Muscle layer of duodenum (tissue), 2 donors: ENCODE measurements at regions not wholly inside any gene's neighbourhood (a gene's known extent, or its start where the extent isn't known, plus 50 kb on each side); places are given as distances from the start of the nearest gene placed in this dataset.

Experiments used
- H3K27ac ChIP-seq: one replicate; pipeline ENCODE4 v1.7.0; 2013; ENCODE audit warnings: mild to moderate bottlenecking, low read length
- H3K27me3 ChIP-seq: one replicate; pipeline ENCODE4 v1.7.0; 2013; ENCODE audit warnings: low read depth, mild to moderate bottlenecking, control low read depth, low read length
- H3K36me3 ChIP-seq, 2 donors: one replicate each; pipeline ENCODE4 v1.7.0; 2013; ENCODE audit warnings: low read length in 2 of 2, control low read depth in 1 of 2, mild to moderate bottlenecking in 1 of 2; ENCODE audit not compliant: insufficient read depth in 2 of 2, control insufficient read depth in 1 of 2
- H3K4me1 ChIP-seq, 2 donors: one replicate each; pipeline ENCODE4 v1.7.0; 2013; ENCODE audit warnings: low read length in 2 of 2, mild to moderate bottlenecking in 2 of 2, control low read depth in 1 of 2, moderate library complexity in 1 of 2; ENCODE audit not compliant: insufficient read depth in 2 of 2, control insufficient read depth in 1 of 2
- H3K4me3 ChIP-seq, 2 donors: one replicate each; pipeline ENCODE4 v1.7.0; 2013; ENCODE audit warnings: low read length in 2 of 2, low read depth in 1 of 2, mild to moderate bottlenecking in 1 of 2
- H3K9me3 ChIP-seq, 2 donors: one replicate each; pipeline ENCODE4 v1.7.0; 2013; ENCODE audit warnings: low read length in 2 of 2, control low read depth in 1 of 2, mild to moderate bottlenecking in 1 of 2; ENCODE audit not compliant: control insufficient read depth in 1 of 2
- donor health status: healthy.

DNA sequence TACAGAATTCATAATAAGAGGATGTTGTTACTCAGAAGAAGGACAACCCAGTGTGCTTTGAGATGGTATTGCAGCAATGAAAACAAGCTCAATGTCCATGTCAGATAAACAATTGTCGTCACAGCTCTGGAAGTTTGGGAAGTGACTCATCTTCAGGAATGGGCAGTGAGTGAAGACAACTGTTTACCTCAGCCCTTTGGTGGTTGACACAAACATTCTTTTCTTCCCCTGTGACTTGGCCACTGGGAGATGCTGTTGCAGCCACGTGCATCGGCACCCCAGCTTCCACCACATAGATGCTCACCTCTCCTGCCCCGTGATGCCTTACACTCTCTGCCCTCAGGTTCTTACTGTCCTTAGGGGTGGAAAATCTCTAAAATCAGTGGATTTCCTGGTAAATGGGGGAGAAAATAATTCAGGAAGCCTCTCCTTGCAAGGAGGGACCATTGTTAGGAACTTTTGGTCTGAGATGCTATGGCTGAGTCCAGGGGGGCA is 114.1 kb upstream of the GALNT15 start:
- no peak overlapping the region for H3K4me3 ChIP-seq
- H3K27ac ChIP-seq: peak overlapping the region; percentile 60

DNA sequence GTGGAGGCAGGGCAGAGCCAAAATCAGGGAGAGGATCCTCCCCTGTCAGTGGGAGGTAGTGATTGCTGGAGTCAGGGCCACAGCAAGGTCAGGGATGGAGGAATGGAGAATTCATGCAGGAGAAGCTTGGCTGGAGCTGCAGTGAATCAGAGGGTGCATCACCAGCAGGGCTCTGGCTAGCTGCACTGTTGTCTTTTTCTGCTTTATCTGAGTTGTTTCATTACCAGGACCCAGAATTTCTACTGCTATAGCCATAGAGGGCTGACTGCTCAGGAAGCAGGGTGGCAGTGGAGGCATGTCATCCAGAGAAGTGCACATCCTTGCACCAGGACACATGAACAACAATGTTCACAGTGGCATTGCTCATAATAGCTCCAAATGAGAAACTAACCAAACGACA is 113.5 kb upstream of the GALNT15 start:
- Histone ChIP-seq H3K27ac (peak overlapping the region; percentile 60), H3K4me3 (no peak overlapping the region), H3K9me3 (no peaks in the 10 kb centered on the region), H3K27me3 (no peaks in the 10 kb centered on the region), H3K4me1 (peaks cover 3 to 10% of the 10 kb centered on the region in 2 donors), H3K36me3 (no peaks in the 10 kb centered on the region)

More for the DNA sequence above, 114.1 kb upstream of the GALNT15 start:
- Histone ChIP-seq H3K9me3 (no peaks in the 10 kb centered on the region), H3K4me1 (peaks cover 3 to 10% of the 10 kb centered on the region in 2 donors), H3K27me3 (no peaks in the 10 kb centered on the region), H3K36me3 (no peaks in the 10 kb centered on the region)

DNA sequence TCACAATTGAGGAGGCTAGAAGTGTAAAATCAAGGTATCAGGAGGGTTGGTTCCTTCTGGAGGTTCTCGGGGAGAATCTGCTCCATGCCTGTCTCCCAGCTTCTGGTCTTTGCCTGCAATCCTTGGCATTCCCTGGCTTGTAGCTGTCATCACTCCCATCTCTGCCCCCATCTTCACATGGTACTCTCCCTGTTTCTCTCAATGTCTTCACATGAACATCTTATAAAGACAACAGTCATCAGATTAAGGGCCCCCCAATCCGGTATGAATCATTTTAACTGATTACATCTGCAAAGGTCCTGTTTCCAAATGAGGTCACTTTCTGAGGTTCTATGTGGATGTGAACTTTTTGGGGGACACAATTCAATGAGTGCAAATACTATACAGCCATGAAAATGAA is 113.0 kb upstream of the GALNT15 start:
- H3K27ac ChIP-seq: peak overlapping the region; percentile 60

DNA sequence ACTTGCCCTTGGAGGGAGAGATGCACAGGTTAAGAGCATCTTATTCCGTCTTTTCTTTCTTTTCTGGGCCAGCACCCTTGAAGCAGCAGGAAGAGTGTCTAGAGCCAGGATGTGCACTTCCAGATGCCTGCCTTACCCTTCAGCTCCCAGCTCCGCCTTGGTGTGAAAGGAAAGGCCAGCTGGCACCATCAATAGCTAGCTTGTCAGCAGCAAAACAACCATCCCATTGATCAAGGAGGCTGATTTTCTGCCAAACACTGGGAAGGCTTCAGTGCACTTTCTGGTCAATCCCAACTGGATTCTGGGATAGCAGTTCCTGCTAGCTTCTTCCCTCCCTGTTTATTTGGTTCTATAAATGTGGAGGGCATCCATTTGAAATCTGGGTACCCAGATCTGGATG is 110.9 kb upstream of the GALNT15 start:
- Histone ChIP-seq H3K27me3 (no peaks in the 10 kb centered on the region), H3K27ac (no peak overlapping the region), H3K9me3 (no peaks in the 10 kb centered on the region), H3K4me1 (peaks cover 3 to 10% of the 10 kb centered on the region in 2 donors), H3K4me3 (no peak overlapping the region), H3K36me3 (no peaks in the 10 kb centered on the region)

More for the DNA sequence above, 113.0 kb upstream of the GALNT15 start:
- Histone ChIP-seq H3K27me3 (no peaks in the 10 kb centered on the region), H3K9me3 (no peaks in the 10 kb centered on the region), H3K4me3 (no peak overlapping the region), H3K36me3 (no peaks in the 10 kb centered on the region), H3K4me1 (peaks cover 3 to 10% of the 10 kb centered on the region in 2 donors)

DNA sequence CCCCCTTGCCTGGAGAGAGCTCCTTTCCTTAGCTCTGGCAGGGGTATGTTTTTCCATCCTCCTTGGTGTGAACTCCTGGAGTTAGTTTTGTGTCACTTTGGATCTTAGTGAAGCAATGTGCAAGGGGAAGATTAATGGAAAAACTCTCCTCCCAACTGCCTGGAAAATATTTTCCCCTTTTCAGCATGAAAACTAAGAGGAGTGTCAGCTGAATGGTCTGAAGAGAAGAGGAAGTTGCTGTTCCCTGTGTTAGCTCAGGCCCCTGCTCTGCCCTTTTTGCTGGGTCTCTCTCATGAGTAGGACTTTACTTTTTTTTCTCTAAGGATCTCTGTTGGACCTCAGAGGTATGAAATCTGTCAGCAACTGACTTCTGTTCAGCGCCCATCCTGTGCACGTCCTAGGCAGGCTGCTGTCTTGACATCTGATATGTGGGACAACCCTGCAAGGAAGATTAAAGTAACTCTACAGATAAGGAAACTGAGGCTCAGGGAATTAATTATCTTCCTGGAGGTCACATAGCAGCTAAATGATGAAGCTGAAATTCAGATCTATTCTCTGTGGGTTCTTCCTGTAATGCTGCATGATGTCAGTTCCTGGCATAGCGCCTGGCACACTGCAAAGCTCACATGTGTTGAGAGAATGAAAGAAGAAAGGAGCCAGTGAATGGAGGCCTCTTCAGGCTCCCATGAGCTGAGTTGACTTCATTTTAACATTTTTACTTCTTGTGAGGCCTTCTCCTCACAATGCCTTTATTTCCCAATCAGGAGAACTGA is 109.7 kb upstream of the GALNT15 start:
- H3K9me3 ChIP-seq: no peaks in the 10 kb centered on the region
- no peaks in the 10 kb centered on the region for H3K27me3 ChIP-seq
- H3K27ac ChIP-seq: peak overlapping the region; percentile 78
- no peak overlapping the region for H3K4me3 ChIP-seq
- H3K4me1 ChIP-seq: peaks cover 3 to 7% of the 10 kb centered on the region in 2 donors
- H3K36me3 ChIP-seq: no peaks in the 10 kb centered on the region

DNA sequence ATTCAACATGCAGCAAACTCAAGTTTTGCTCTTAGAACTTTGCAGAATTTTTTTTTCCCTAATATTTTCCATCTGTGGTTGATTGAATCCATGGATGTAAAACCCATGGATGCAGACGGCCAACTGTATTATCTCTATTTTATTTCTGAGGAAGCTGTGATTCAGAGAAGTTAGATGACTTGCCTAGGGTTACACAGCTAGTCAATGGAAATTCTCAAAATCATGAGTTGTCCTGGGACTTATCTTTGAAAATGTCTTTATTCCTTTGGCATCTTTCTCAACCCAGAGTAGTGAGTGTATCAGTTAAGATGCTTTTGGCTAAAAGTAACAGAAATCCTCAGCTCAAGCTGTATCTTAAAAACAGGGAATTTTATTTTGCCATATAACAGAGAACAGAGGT is 107.9 kb upstream of the GALNT15 start:
- H3K27me3 ChIP-seq: no peaks in the 10 kb centered on the region
- H3K4me3 ChIP-seq: no peak overlapping the region
- H3K36me3 ChIP-seq: no peaks in the 10 kb centered on the region
- no peak overlapping the region for H3K27ac ChIP-seq
- H3K9me3 ChIP-seq: no peaks in the 10 kb centered on the region
- peaks cover 0 to 3% of the 10 kb centered on the region in 2 donors for H3K4me1 ChIP-seq

DNA sequence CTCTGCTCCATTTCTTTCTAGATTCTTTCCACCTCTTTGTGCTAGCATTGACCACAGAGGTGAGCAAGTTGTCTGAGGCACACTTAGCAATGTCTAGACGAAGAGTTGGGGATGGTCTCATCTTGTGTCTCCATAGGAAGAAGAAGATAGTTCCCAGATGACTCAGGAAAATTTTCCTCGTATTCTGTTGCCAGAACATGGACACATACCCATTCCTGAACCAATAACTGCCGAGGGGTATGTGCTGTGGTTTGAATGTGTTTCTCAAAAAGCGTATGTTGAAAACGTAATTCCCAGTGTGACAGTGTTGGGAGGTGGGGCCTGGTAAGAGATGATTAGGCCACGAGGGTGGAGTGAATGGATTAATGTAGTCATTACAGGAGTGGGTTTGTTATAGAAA is 107.5 kb upstream of the GALNT15 start:
- Histone ChIP-seq H3K4me1 (peaks cover 0 to 3% of the 10 kb centered on the region in 2 donors), H3K27me3 (no peaks in the 10 kb centered on the region), H3K4me3 (no peak overlapping the region), H3K9me3 (no peaks in the 10 kb centered on the region), H3K27ac (no peak overlapping the region), H3K36me3 (no peaks in the 10 kb centered on the region)

DNA sequence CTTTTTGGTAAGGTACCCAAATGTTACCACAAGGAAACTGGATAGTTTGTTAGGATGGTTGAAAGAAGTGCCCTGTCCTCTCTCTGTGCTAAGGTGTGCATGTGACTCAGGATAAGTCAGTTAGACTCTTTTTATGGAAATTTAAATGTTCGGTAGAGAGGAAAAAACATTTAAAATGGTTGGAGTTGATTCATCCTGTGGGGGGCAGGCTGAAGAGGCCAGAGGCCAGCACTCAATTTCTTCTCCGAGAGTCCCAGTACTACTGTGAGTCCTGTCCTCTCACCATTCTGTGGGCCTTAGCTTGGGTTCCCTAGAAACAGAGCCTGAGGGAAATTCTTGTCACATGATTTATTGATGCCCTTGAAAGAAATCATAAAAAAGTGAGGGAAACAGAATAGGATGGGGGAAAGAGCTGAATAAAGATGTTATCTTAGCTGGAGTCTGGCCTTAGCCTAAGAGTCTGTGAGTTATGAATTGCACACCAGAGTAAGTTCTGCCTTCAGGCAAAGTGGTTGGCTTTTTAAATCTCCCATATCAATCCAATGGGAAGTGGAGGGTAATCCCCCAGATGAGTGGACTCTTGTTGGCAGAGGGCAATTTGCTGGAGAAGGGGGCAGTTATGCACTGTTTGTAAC is 106.5 kb upstream of the GALNT15 start:
- no peak overlapping the region for H3K4me3 ChIP-seq
- no peaks in the 10 kb centered on the region for H3K36me3 ChIP-seq
- no peaks in the 10 kb centered on the region for H3K9me3 ChIP-seq
- H3K4me1 ChIP-seq: peaks cover 0 to 3% of the 10 kb centered on the region in 2 donors
- H3K27me3 ChIP-seq: no peaks in the 10 kb centered on the region
- H3K27ac ChIP-seq: no peak overlapping the region

DNA sequence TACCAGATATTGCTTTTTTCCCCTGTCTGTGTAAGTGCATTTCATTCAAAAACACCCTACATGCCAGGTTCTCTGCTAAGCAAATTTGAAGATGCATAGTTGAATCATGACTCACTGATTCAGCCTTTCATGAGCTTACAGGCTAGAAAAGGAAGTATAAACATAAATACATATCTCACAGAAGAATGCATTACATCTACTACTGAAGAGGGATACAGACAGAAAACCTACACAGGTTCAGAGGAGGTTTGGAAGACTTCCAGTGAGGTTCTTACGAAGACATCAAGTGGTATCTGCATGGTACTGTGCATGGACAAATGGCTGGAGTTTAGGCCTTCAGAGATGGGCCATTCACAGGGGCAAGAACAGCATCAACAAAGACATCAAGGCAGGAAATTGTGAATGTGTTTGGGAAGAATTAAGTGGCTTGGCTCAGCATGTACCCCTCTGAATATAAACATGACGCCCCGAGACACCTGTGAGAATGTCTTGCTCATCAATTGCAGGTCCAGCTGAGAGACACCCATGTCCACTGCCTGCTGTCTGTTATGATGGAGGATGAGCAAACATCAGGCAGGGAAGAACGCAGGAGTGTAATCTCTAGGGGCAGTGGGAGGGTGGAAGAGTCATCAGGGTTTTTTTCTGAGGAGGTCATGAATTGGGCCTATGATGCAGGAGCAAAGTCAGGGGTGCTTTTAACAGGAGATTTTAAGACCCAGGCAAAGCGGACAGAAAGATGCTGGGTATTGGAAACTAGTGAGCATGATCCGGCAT is 105.1 kb upstream of the GALNT15 start:
- Histone ChIP-seq H3K4me3 (no peak overlapping the region), H3K36me3 (no peaks in the 10 kb centered on the region), H3K4me1 (peaks cover 0 to 3% of the 10 kb centered on the region in 2 donors), H3K9me3 (no peaks in the 10 kb centered on the region), H3K27me3 (no peaks in the 10 kb centered on the region), H3K27ac (no peak overlapping the region)

DNA sequence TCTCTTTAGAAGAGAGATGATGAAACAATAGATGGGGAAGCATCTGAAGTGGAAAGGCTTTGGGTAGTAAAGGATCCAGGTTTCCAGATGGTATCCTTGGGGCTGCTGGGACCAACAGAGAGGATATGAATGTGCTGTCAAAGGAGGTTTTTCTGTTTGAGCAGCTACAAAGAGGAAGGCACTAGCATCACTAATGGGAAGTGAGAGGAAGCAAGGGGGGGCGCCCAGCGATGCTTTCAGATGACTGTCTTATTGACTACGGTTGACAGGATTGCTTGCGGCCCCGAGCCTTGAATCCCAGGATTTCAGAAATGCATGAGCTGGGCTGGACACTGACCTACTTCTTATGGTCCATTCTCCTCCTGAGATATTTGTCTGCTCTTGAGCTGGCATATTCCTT is 103.8 kb upstream of the GALNT15 start:
- H3K36me3 ChIP-seq: no peaks in the 10 kb centered on the region
- H3K9me3 ChIP-seq: no peaks in the 10 kb centered on the region
- no peaks in the 10 kb centered on the region for H3K4me1 ChIP-seq
- no peaks in the 10 kb centered on the region for H3K27me3 ChIP-seq
- H3K27ac ChIP-seq: no peak overlapping the region
- H3K4me3 ChIP-seq: no peak overlapping the region

DNA sequence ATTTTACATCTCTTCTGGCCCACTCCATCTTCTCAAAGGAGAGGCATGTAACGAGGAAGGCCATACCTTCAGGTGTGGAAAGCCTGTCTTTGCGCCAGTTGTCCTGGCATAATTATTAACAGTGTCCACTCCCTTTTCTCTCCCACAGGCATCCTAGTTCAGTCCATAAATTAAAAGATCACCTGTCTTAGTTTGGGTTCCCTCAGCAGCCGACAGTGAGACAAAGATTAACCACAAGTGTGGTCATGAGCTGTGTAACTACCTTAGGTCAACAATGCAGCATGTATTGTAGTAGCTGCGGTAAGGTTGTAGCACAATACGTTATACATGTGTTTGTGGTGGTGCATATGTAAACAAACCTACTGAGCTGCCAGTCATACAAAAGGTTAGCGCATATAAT is 103.3 kb upstream of the GALNT15 start:
- H3K27me3 ChIP-seq: no peaks in the 10 kb centered on the region

More for the DNA sequence above, 103.3 kb upstream of the GALNT15 start:
- Histone ChIP-seq H3K36me3 (no peaks in the 10 kb centered on the region), H3K9me3 (no peaks in the 10 kb centered on the region), H3K4me1 (no peaks in the 10 kb centered on the region), H3K27ac (no peak overlapping the region), H3K4me3 (no peak overlapping the region)
